GM12873 (cell line): ENCODE measurements at regions not wholly inside any gene's neighbourhood (a gene's known extent, or its start where the extent isn't known, plus 50 kb on each side); places are given as distances from the start of the nearest gene placed in this dataset.

Experiments
- TF ChIP-seq, protein P1 (sequence below): IDR thresholded peaks from 2 replicates; pipeline ENCODE4 v1.5.1; 2012; ENCODE audit warnings: low read depth, mild to moderate bottlenecking, moderate library complexity, low read length, control low read depth; ENCODE audit not compliant: insufficient read depth; ENCODE audit errors: missing control alignments

DNA sequence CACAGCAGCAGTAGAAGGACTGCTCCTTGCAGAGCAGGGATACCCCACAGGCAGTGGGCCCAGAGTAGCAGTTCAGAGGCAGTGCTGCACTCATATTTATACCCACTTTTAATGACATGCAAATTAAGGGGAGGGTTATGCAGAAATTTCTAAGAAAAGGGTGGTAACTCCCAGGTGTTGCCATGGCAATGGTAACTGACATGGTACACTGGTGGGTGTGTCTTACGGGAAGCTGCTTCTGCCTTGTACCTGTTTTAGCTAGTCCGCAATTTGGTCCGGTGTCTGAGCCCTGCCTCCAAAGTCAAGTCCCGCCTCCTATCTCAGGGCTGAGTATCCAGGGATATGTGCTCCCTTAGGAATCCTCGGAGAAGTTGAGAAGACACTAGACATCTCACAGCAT lies 79.2 kb upstream of the UQCRFS1 start:
- TF ChIP-seq, protein P1, sequence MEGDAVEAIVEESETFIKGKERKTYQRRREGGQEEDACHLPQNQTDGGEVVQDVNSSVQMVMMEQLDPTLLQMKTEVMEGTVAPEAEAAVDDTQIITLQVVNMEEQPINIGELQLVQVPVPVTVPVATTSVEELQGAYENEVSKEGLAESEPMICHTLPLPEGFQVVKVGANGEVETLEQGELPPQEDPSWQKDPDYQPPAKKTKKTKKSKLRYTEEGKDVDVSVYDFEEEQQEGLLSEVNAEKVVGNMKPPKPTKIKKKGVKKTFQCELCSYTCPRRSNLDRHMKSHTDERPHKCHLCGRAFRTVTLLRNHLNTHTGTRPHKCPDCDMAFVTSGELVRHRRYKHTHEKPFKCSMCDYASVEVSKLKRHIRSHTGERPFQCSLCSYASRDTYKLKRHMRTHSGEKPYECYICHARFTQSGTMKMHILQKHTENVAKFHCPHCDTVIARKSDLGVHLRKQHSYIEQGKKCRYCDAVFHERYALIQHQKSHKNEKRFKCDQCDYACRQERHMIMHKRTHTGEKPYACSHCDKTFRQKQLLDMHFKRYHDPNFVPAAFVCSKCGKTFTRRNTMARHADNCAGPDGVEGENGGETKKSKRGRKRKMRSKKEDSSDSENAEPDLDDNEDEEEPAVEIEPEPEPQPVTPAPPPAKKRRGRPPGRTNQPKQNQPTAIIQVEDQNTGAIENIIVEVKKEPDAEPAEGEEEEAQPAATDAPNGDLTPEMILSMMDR: no peak

DNA sequence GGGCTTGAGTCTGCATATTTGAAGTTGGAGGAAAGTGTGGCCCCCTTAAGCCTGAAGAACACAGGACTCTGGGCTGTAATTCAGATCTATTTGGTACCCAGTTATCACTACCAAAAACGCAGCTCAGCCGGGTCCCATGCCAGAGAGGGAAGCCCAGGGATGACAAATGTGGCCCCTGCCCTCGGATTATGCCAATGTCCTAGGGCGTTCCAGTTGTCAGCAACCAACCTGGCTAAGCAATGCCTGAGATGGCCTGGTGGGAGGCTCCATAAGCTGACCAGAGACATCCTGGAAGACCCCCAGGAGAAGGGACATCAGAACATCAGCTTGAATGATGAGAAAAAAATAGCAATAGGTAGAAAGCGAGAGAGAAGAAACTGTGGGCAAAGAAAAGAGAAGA lies 79.6 kb upstream of the UQCRFS1 start:
- TF ChIP-seq, protein P1: no peak

DNA sequence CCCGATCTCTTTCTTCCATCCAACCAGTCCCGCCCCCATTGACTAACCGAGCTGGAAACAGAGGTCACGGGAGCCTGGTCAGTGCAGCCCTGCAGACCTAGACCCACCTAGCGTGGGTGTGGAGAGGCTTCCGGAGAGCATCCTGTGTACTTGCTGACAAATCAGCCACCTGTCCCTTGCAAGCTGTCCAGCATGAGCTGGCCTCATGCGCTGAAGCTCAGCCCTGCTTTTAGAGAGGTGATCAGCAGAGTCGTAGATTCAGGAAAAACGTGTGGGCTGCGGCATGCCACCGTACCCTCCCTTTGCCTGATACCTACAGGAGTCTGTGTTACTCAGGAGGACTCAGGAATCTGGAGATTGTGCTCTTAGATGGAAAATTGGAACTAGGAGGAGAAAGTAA lies 80.3 kb upstream of the UQCRFS1 start:
- TF ChIP-seq, protein P1: no peak

DNA sequence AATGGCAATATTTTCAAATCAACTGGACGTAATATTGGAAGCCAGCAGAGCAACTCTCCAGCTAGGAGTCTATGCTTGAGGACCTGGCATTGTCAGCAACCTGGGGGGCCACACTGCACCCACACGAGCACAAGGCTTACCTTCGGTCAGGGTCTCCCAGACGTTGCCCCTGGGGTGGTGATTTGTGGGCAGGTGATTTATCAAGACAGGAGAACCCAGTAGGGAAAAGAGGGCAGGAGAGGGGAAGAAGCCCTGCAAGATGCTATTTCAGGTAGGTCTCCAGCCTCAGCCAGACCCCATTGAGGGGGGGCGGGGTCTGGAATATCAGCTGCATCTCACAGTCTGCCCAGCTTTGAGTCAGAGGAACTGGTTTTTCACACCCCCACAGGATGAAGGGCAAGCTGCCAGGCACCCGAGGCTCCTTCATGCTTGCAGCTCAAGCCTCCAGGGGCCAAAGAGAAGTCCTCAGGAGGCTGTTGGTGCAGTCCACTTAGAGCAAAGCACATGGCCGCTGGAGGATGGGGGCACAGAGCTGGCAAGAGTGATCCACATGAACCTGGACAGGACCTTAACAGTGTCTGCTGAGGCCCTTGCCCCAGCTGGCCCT lies 80.9 kb upstream of the UQCRFS1 start:
- TF ChIP-seq, protein P1: no peak

DNA sequence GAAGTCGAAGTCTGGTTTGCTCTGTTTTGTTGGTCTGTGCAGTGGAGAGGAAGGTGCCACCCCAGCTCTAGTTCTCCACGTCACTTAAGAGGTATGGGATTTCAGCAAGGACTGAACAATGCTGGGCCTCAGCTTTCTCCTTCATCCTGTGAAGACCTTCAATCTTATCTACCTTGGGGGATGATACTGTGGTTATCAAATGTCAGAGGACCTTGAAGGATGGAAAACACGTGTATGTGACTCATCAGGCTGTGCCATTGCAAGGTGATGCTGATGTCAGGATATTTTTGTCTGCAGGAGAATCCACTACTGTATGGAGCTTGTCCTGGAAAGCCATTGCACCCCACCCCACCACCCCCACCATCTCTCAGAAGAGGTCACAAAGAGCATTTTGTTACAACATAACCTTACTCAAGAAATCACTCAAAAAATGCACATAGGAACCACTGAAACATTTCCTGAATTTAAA lies 81.4 kb upstream of the UQCRFS1 start:
- TF ChIP-seq, protein P1: no peak

DNA sequence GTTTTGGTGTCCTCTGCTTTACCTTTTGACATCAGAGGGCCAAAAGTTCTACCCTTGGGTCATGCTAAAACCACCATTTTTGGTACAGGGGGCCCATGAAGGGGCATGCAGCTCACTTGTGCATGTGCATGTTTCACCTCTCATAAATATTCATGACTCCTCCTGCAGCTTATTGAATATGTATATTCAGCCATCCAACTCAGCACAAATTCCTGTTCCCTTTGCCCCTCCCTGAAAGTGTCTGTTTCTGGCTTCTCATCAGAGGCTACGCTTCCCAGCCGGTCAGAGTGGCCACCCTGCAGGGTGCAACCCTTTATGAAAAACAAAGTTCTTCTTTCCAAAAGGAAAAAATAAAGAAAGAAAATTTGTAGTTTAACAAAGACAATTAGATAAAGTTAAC lies 82.3 kb upstream of the UQCRFS1 start:
- TF ChIP-seq, protein P1: no peak

DNA sequence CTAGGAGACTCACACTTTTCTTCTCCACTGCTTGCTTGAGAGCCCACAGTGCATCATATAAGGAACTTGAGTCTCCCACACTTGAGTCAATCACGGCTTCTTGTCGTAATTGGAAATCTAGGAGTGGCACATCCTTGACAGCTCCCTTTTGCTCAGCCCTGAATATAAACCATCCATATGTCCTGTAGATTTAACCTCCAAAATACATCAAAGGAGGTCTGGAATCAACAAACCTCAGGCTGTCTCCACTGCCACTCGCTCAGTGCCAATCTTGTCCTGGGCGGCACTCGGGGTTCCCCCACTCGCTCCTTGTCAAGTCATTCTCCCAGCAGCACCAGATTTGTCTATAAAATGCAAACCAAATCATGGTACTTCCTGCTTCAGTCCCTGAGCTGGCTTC lies 84.4 kb upstream of the UQCRFS1 start:
- TF ChIP-seq, protein P1: no peak
